MCF 10A (cell line): ENCODE measurements at regions not wholly inside any gene's neighbourhood (a gene's known extent, or its start where the extent isn't known, plus 50 kb on each side); places are given as distances from the start of the nearest gene placed in this dataset.

Source experiments
- BruUV-seq: library from RNA; stranded (reverse); fragments of 400-500 nt; replicated peaks from 2 replicates; lab custom pipeline; 2021; lab: Mats Ljungman, UMichigan
- CTCF ChIA-PET: fragments of 300-600 bp; sonication (Branson Sonifier 250); formaldehyde crosslinking; extraction: SDS; loops from one replicate; lab custom pipeline; 2021; ENCODE audit warnings: antibody characterized with exemption, inconsistent platforms; lab: Yijun Ruan, JAX
- POLR2A ChIA-PET: fragments of 300-600, 350-650 bp; sonication (Branson Sonifier 250); formaldehyde crosslinking; extraction: SDS; loops from one replicate; lab custom pipeline; 2020; ENCODE audit warnings: antibody characterized with exemption, inconsistent platforms; lab: Yijun Ruan, JAX
- DNase-seq: peaks from one replicate; pipeline ENCODE4 v3.0.0-alpha.2; 2018; ENCODE audit not compliant: unreplicated experiment
- H3K27ac Mint-ChIP-seq: one replicate; pipeline ENCODE4 v1.8.0; 2022; ENCODE audit warnings: mild to moderate bottlenecking, low read depth, mixed read lengths; ENCODE audit not compliant: unreplicated experiment
- H3K27me3 Mint-ChIP-seq: one replicate; pipeline ENCODE4 v1.8.0; 2022; ENCODE audit warnings: mixed read lengths; ENCODE audit not compliant: insufficient read depth, unreplicated experiment
- H3K36me3 Mint-ChIP-seq: one replicate; pipeline ENCODE4 v1.8.0; 2022; ENCODE audit warnings: mild to moderate bottlenecking, moderate library complexity, mixed read lengths; ENCODE audit not compliant: insufficient read depth, unreplicated experiment
- H3K4me1 Mint-ChIP-seq: one replicate; pipeline ENCODE4 v1.8.0; 2022; ENCODE audit warnings: mixed read lengths; ENCODE audit not compliant: insufficient read depth, unreplicated experiment
- H3K4me3 Mint-ChIP-seq: one replicate; pipeline ENCODE4 v1.8.0; 2022; ENCODE audit warnings: mild to moderate bottlenecking, moderate library complexity, mixed read lengths; ENCODE audit not compliant: unreplicated experiment
- H3K9me3 Mint-ChIP-seq: one replicate; pipeline ENCODE4 v1.8.0; 2022; ENCODE audit warnings: mixed read lengths; ENCODE audit not compliant: unreplicated experiment
- CTCF ChIP-seq: fragments of 200-600 bp; IDR thresholded peaks from one replicate; pipeline ENCODE4 v1.8.0; 2022; ENCODE audit warnings: antibody characterized with exemption, mild to moderate bottlenecking; ENCODE audit not compliant: unreplicated experiment
- intact Hi-C: fragments of 100-400 bp; cut with micrococcal nuclease; formaldehyde crosslinking; loops from 2 replicates; pipeline ENCODE4 v1.14.1; 2022

- no peaks in the 10 kb centered on the region for H3K27me3 Mint-ChIP-seq
- CTCF ChIA-PET = no interaction called here
- no peak overlapping the region for H3K27ac Mint-ChIP-seq
- POLR2A ChIA-PET = no interaction called here
- H3K4me1 Mint-ChIP-seq = no peaks in the 10 kb centered on the region
- no peak for TF ChIP-seq CTCF
- peaks cover 27% of the 10 kb centered on the region for H3K9me3 Mint-ChIP-seq
- BruUV-seq = no TSS peak
- intact Hi-C loops = no loop called here
- H3K36me3 Mint-ChIP-seq = no peaks in the 10 kb centered on the region
- DNase-seq = no peak
- H3K4me3 Mint-ChIP-seq = no peak overlapping the region
Observed at GRCh38 chr11:70891844-70892380, 360.5 kb downstream of the SHANK2 start.

- no TSS peak for BruUV-seq
- intact Hi-C loops = no loop called here
- H3K27ac Mint-ChIP-seq = no peak overlapping the region
- TF ChIP-seq CTCF = no peak
- CTCF ChIA-PET = no interaction called here
- no peaks in the 10 kb centered on the region for H3K36me3 Mint-ChIP-seq
- POLR2A ChIA-PET = no interaction called here
- no peaks in the 10 kb centered on the region for H3K27me3 Mint-ChIP-seq
- no peak overlapping the region for H3K4me3 Mint-ChIP-seq
- DNase-seq = no peak
- H3K9me3 Mint-ChIP-seq = peaks cover 29% of the 10 kb centered on the region
- no peaks in the 10 kb centered on the region for H3K4me1 Mint-ChIP-seq
Observed at GRCh38 chr11:70892889-70893288, 359.5 kb downstream of the SHANK2 start.

GRCh38 chr11:70894566-70895365, 357.6 kb downstream of the SHANK2 start:
- H3K36me3 Mint-ChIP-seq = no peaks in the 10 kb centered on the region
- DNase-seq = no peak
- H3K27ac Mint-ChIP-seq = no peak overlapping the region
- peaks cover 35% of the 10 kb centered on the region for H3K9me3 Mint-ChIP-seq
- no peak for TF ChIP-seq CTCF
- ChIA-PET POLR2A (no interaction called here), CTCF (no interaction called here)
- no peaks in the 10 kb centered on the region for H3K27me3 Mint-ChIP-seq
- H3K4me3 Mint-ChIP-seq = no peak overlapping the region
- no peaks in the 10 kb centered on the region for H3K4me1 Mint-ChIP-seq
- intact Hi-C loops = no loop called here
- no TSS peak for BruUV-seq

GRCh38 chr11:70895366-70895670, 357.1 kb downstream of the SHANK2 start:
- H3K4me1 Mint-ChIP-seq = no peaks in the 10 kb centered on the region
- H3K4me3 Mint-ChIP-seq = no peak overlapping the region
- ChIA-PET POLR2A (no interaction called here), CTCF (no interaction called here)
- peaks cover 32% of the 10 kb centered on the region for H3K9me3 Mint-ChIP-seq
- H3K27ac Mint-ChIP-seq = no peak overlapping the region
- no peak for DNase-seq
- TF ChIP-seq CTCF = no peak
- H3K36me3 Mint-ChIP-seq = no peaks in the 10 kb centered on the region
- intact Hi-C loops = no loop called here
- no TSS peak for BruUV-seq
- H3K27me3 Mint-ChIP-seq = no peaks in the 10 kb centered on the region
